ENCODE measurements at regions not wholly inside any gene's neighbourhood (a gene's known extent, or its start where the extent isn't known, plus 50 kb on each side); places are given as distances from the start of the nearest gene placed in this dataset.

- H3K4me1 ChIP-seq: peaks cover 16% of the 10 kb centered on the region
- H3K27ac ChIP-seq: no peak overlapping the region
- no peaks in the 10 kb centered on the region for H3K27me3 ChIP-seq
- intact Hi-C loops (cut with DNase I): no loop called here
- no peak for TF ChIP-seq POLR2A (IDR thresholded peaks at IDR 0.05)
- H3K4me3 ChIP-seq: no peak overlapping the region
- DNase-seq (ENCODE audit: extremely low spot score in 2 of 2): no peak
- no peaks in the 10 kb centered on the region for H3K36me3 ChIP-seq
- no peaks in the 10 kb centered on the region for H3K9me3 ChIP-seq
Measured at GRCh38 chr11:45017329-45017728, 66.6 kb upstream of the TP53I11 start.

- Histone ChIP-seq H3K27ac (peak overlapping the region; percentile 64), H3K4me1 (peaks cover 23% of the 10 kb centered on the region), H3K36me3 (no peaks in the 10 kb centered on the region), H3K4me3 (no peak overlapping the region), H3K27me3 (no peaks in the 10 kb centered on the region), H3K9me3 (no peaks in the 10 kb centered on the region)
- intact Hi-C loops (cut with DNase I): loop anchor here (5.0 kb wide), 1 partner anchor 66 kb away; no protein-coding TSS in a partner anchor
- TF ChIP-seq CTCF (IDR thresholded peaks at IDR 0.05) (no peak), POLR2AphosphoS5 (IDR thresholded peaks at IDR 0.05; ENCODE audit: insufficient read depth in 1 of 2, low read depth in 1 of 2) (no peak), POLR2A (IDR thresholded peaks at IDR 0.05) (no peak)
- DNase-seq (ENCODE audit: extremely low spot score in 2 of 2): no peak
Measured at GRCh38 chr11:45021001-45021400, 70.3 kb upstream of the TP53I11 start.

GRCh38 chr11:45021692-45022141, 71.0 kb upstream of the TP53I11 start:
- Histone ChIP-seq H3K36me3 (no peaks in the 10 kb centered on the region), H3K27me3 (no peaks in the 10 kb centered on the region), H3K4me1 (peaks cover 23% of the 10 kb centered on the region), H3K9me3 (no peaks in the 10 kb centered on the region), H3K4me3 (no peak overlapping the region), H3K27ac (peak overlapping the region; percentile 64)
- intact Hi-C loops (cut with DNase I): loop anchor here (5.0 kb wide), 1 partner anchor 66 kb away; no protein-coding TSS in a partner anchor
- peak; percentile 50 to 71 for TF ChIP-seq POLR2AphosphoS5 (IDR thresholded peaks at IDR 0.05; ENCODE audit: insufficient read depth in 1 of 2, low read depth in 1 of 2)
- TF ChIP-seq CTCF (IDR thresholded peaks at IDR 0.05): no peak
- no peak for DNase-seq (ENCODE audit: extremely low spot score in 2 of 2)

GRCh38 chr11:45022294-45023064, 71.8 kb upstream of the TP53I11 start:
- Histone ChIP-seq H3K27ac (peak overlapping the region; percentile 64), H3K9me3 (no peaks in the 10 kb centered on the region), H3K4me3 (no peak overlapping the region), H3K27me3 (no peaks in the 10 kb centered on the region), H3K4me1 (peaks cover 23% of the 10 kb centered on the region), H3K36me3 (no peaks in the 10 kb centered on the region)
- TF ChIP-seq POLR2A (IDR thresholded peaks at IDR 0.05) (no peak), CTCF (IDR thresholded peaks at IDR 0.05) (no peak)
- no peak for DNase-seq (ENCODE audit: extremely low spot score in 2 of 2)
- intact Hi-C loops (cut with DNase I): loop anchor here (5.0 kb wide), 1 partner anchor 65 kb away; no protein-coding TSS in a partner anchor

- TF ChIP-seq POLR2A (IDR thresholded peaks at IDR 0.05) (no peak), POLR2AphosphoS5 (IDR thresholded peaks at IDR 0.05; ENCODE audit: insufficient read depth in 1 of 2, low read depth in 1 of 2) (no peak), CTCF (IDR thresholded peaks at IDR 0.05) (no peak)
- intact Hi-C loops (cut with DNase I): loop anchor here (5.0 kb wide), 1 partner anchor 64 kb away; no protein-coding TSS in a partner anchor
- H3K27me3 ChIP-seq: no peaks in the 10 kb centered on the region
Measured at GRCh38 chr11:45023065-45023365, 72.3 kb upstream of the TP53I11 start.

More at GRCh38 chr11:45023065-45023365, 72.3 kb upstream of the TP53I11 start:
- peaks cover 23% of the 10 kb centered on the region for H3K4me1 ChIP-seq
- no peak overlapping the region for H3K4me3 ChIP-seq
- H3K36me3 ChIP-seq: no peaks in the 10 kb centered on the region
- peak overlapping the region; percentile 64 for H3K27ac ChIP-seq
- H3K9me3 ChIP-seq: no peaks in the 10 kb centered on the region
- DNase-seq (ENCODE audit: extremely low spot score in 2 of 2): no peak
